Hippocampal formation (tissue), 2 donors: ENCODE measurements at regions not wholly inside any gene's neighbourhood (a gene's known extent, or its start where the extent isn't known, plus 50 kb on each side); places are given as distances from the start of the nearest gene placed in this dataset.

Source experiments
- DNase-seq, 2 donors: peaks; one replicate each; lab custom pipeline; 2025; lab: John Stamatoyannopoulos, UW

- DNase-seq: no peak
These were observed 405.0 kb downstream of the DNAJB9 start for GRCh38 chr7:108974641-108975040.

- no peak for DNase-seq
These were observed 415.4 kb downstream of the DNAJB9 start for GRCh38 chr7:108985037-108985436.

- no peak for DNase-seq
These were observed 419.6 kb downstream of the DNAJB9 start for GRCh38 chr7:108989319-108989718.

GRCh38 chr7:108997480-108997879 lies 427.8 kb downstream of the DNAJB9 start:
- DNase-seq: no peak

GRCh38 chr7:109003742-109004141 lies 434.1 kb downstream of the DNAJB9 start:
- DNase-seq: no peak

GRCh38 chr7:109009636-109010035 lies 440.0 kb downstream of the DNAJB9 start:
- no peak for DNase-seq

GRCh38 chr7:109020251-109020650 lies 450.6 kb downstream of the DNAJB9 start:
- DNase-seq: no peak

GRCh38 chr7:109021390-109021789 lies 451.7 kb downstream of the DNAJB9 start:
- no peak for DNase-seq

GRCh38 chr7:109029866-109030265 lies 460.2 kb downstream of the DNAJB9 start:
- no peak for DNase-seq

GRCh38 chr7:109044691-109045090 lies 475.0 kb downstream of the DNAJB9 start:
- no peak for DNase-seq

GRCh38 chr7:109049366-109049765 lies 479.7 kb downstream of the DNAJB9 start:
- DNase-seq: no peak

GRCh38 chr7:109059089-109059488 lies 489.4 kb downstream of the DNAJB9 start:
- DNase-seq: no peak

GRCh38 chr7:109062798-109063197 lies 493.1 kb downstream of the DNAJB9 start:
- no peak for DNase-seq

GRCh38 chr7:109073543-109073942 lies 503.9 kb downstream of the DNAJB9 start:
- DNase-seq: no peak

GRCh38 chr7:109076396-109076972 lies 506.8 kb downstream of the DNAJB9 start:
- no peak for DNase-seq

GRCh38 chr7:109091042-109091441 lies 521.4 kb downstream of the DNAJB9 start:
- no peak for DNase-seq

- no peak for DNase-seq
These were observed 522.6 kb downstream of the DNAJB9 start for GRCh38 chr7:109092268-109092667.

GRCh38 chr7:109101332-109101731 lies 531.7 kb downstream of the DNAJB9 start:
- DNase-seq: no peak

GRCh38 chr7:109109558-109109957 lies 539.9 kb downstream of the DNAJB9 start:
- DNase-seq: no peak

- DNase-seq: no peak
These were observed 541.4 kb downstream of the DNAJB9 start for GRCh38 chr7:109111086-109111485.

- no peak for DNase-seq
These were observed 552.1 kb downstream of the DNAJB9 start for GRCh38 chr7:109121599-109122300.

- no peak for DNase-seq
These were observed 555.3 kb downstream of the DNAJB9 start for GRCh38 chr7:109125001-109125400.

- no peak for DNase-seq
These were observed 556.9 kb downstream of the DNAJB9 start for GRCh38 chr7:109126404-109127050.
